ENCODE measurements at regions not wholly inside any gene's neighbourhood (a gene's known extent, or its start where the extent isn't known, plus 50 kb on each side); places are given as distances from the start of the nearest gene placed in this dataset.

GRCh38 chr13:40193286-40194223, 472.9 kb downstream of the FOXO1 start:
- H3K4me3 ChIP-seq (ENCODE audit: low read depth, low read length), result no peak overlapping the region
- TF ChIP-seq POLR2A (IDR thresholded peaks at IDR 0.05; ENCODE audit: extremely low read depth, insufficient read length) (no peak), MAX (IDR thresholded peaks at IDR 0.05; ENCODE audit: low read depth, low read length) (no peak), CTCF (IDR thresholded peaks at IDR 0.05; ENCODE audit: low read depth, low read length) (no peak), MYC (IDR thresholded peaks at IDR 0.05; ENCODE audit: low read depth, low read length) (no peak)
- DNase-seq (ENCODE audit: low read depth), result no peak

GRCh38 chr13:40194224-40194806, 472.1 kb downstream of the FOXO1 start:
- H3K4me3 ChIP-seq (ENCODE audit: low read depth, low read length), result no peak overlapping the region
- TF ChIP-seq CTCF (IDR thresholded peaks at IDR 0.05; ENCODE audit: low read depth, low read length), result no peak
- TF ChIP-seq MYC (IDR thresholded peaks at IDR 0.05; ENCODE audit: low read depth, low read length), result no peak
- TF ChIP-seq MAX (IDR thresholded peaks at IDR 0.05; ENCODE audit: low read depth, low read length), result no peak
- TF ChIP-seq POLR2A (IDR thresholded peaks at IDR 0.05; ENCODE audit: extremely low read depth, insufficient read length), result no peak
- no peak for DNase-seq (ENCODE audit: low read depth)

GRCh38 chr13:40197049-40197448, 469.4 kb downstream of the FOXO1 start:
- TF ChIP-seq MYC (IDR thresholded peaks at IDR 0.05; ENCODE audit: low read depth, low read length) (no peak), MAX (IDR thresholded peaks at IDR 0.05; ENCODE audit: low read depth, low read length) (no peak), POLR2A (IDR thresholded peaks at IDR 0.05; ENCODE audit: extremely low read depth, insufficient read length) (no peak), CTCF (IDR thresholded peaks at IDR 0.05; ENCODE audit: low read depth, low read length) (no peak)
- H3K4me3 ChIP-seq (ENCODE audit: low read depth, low read length), result no peak overlapping the region
- no peak for DNase-seq (ENCODE audit: low read depth)

GRCh38 chr13:40197936-40198595, 468.4 kb downstream of the FOXO1 start:
- no peak overlapping the region for H3K4me3 ChIP-seq (ENCODE audit: low read depth, low read length)
- no peak for TF ChIP-seq MYC (IDR thresholded peaks at IDR 0.05; ENCODE audit: low read depth, low read length)
- TF ChIP-seq POLR2A (IDR thresholded peaks at IDR 0.05; ENCODE audit: extremely low read depth, insufficient read length), result no peak
- TF ChIP-seq CTCF (IDR thresholded peaks at IDR 0.05; ENCODE audit: low read depth, low read length), result no peak
- no peak for TF ChIP-seq MAX (IDR thresholded peaks at IDR 0.05; ENCODE audit: low read depth, low read length)
- DNase-seq (ENCODE audit: low read depth), result no peak

DNA sequence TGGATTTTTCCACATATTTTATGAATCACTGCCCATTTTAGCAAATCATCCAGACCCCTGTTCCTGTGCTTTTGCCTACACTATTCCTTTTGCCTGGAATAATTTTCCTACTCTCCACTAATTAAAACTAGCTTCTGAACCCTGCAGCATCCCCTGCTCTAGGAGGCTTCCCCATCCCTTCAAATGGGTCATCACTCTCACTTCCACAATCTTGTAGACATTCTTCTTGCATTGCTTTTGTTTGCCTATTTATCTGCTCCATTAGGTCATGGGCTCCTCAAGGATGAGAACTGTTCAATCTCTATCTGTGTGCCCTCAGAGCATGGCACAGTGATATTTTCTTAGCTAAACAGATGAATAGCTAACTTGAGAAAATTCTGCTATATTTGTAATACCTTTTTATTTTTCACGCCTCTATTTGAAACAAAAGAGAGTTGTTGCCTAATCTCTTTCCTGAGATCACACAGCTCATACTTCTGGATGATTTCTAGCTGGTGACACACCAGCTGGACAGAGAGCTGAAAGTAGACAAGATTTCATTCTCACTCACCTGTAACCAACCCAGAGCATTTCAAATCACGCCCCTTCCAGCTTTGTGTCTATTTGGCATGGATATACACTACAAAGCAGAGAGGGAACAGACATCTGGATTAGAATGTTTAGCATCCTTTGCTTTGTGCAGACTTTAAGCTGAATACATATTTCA, 466.0 kb downstream of the FOXO1 start:
- TF ChIP-seq POLR2A (IDR thresholded peaks at IDR 0.05; ENCODE audit: extremely low read depth, insufficient read length), result no peak
- TF ChIP-seq CTCF (IDR thresholded peaks at IDR 0.05; ENCODE audit: low read depth, low read length), result no peak
- no peak for TF ChIP-seq MYC (IDR thresholded peaks at IDR 0.05; ENCODE audit: low read depth, low read length)
- TF ChIP-seq MAX (IDR thresholded peaks at IDR 0.05; ENCODE audit: low read depth, low read length), result no peak

More for the DNA sequence above, 466.0 kb downstream of the FOXO1 start:
- no peak for DNase-seq (ENCODE audit: low read depth)
- H3K4me3 ChIP-seq (ENCODE audit: low read depth, low read length), result no peak overlapping the region

All from NB4 (cell line).